ENCODE measurements at regions not wholly inside any gene's neighbourhood (a gene's known extent, or its start where the extent isn't known, plus 50 kb on each side); places are given as distances from the start of the nearest gene placed in this dataset.

GRCh38 chr6:154578004-154578559, 67.6 kb upstream of the CNKSR3 start:
- TF ChIP-seq CTCF (conservative IDR thresholded peaks at IDR 0.05; ENCODE audit: low read depth, low read length) = no peak
- no peak overlapping the region for H3K4me3 ChIP-seq (ENCODE audit: low read depth, low read length)
- DNase-seq (ENCODE audit: low read depth) = no peak

- H3K4me3 ChIP-seq (ENCODE audit: low read depth, low read length) = no peak overlapping the region
- TF ChIP-seq CTCF (conservative IDR thresholded peaks at IDR 0.05; ENCODE audit: low read depth, low read length) = no peak
- no peak for DNase-seq (ENCODE audit: low read depth)
Measured at GRCh38 chr6:154579046-154579445, 68.6 kb upstream of the CNKSR3 start.

GRCh38 chr6:154579485-154579884, 69.0 kb upstream of the CNKSR3 start:
- no peak for TF ChIP-seq CTCF (conservative IDR thresholded peaks at IDR 0.05; ENCODE audit: low read depth, low read length)
- DNase-seq (ENCODE audit: low read depth) = no peak
- H3K4me3 ChIP-seq (ENCODE audit: low read depth, low read length) = no peak overlapping the region

GRCh38 chr6:154580397-154581135, 70.1 kb upstream of the CNKSR3 start:
- H3K4me3 ChIP-seq (ENCODE audit: low read depth, low read length) = no peak overlapping the region
- TF ChIP-seq CTCF (conservative IDR thresholded peaks at IDR 0.05; ENCODE audit: low read depth, low read length) = no peak
- DNase-seq (ENCODE audit: low read depth) = no peak

- DNase-seq (ENCODE audit: low read depth) = no peak
- TF ChIP-seq CTCF (conservative IDR thresholded peaks at IDR 0.05; ENCODE audit: low read depth, low read length) = no peak
- no peak overlapping the region for H3K4me3 ChIP-seq (ENCODE audit: low read depth, low read length)
Measured at GRCh38 chr6:154582696-154583095, 72.2 kb upstream of the CNKSR3 start.

GRCh38 chr6:154583546-154584188, 73.2 kb upstream of the CNKSR3 start:
- no peak for TF ChIP-seq CTCF (conservative IDR thresholded peaks at IDR 0.05; ENCODE audit: low read depth, low read length)
- H3K4me3 ChIP-seq (ENCODE audit: low read depth, low read length) = no peak overlapping the region
- no peak for DNase-seq (ENCODE audit: low read depth)
